Adipocyte (in vitro differentiated cells): ENCODE measurements at regions not wholly inside any gene's neighbourhood (a gene's known extent, or its start where the extent isn't known, plus 50 kb on each side); places are given as distances from the start of the nearest gene placed in this dataset.
A peak's percentile ranks its signal among the peaks of the same experiment; 100 is the strongest.

Experiments
- DNase-seq: peaks from one replicate; pipeline ENCODE4 v3.0.0-alpha.2; 2015; ENCODE audit warnings: low read depth
- H3K27me3 ChIP-seq: replicated peaks from 2 replicates; pipeline ENCODE4 v1.7.0; 2013; ENCODE audit warnings: mild to moderate bottlenecking, low read length, moderate library complexity; ENCODE audit not compliant: control insufficient read depth, insufficient read depth
- H3K36me3 ChIP-seq: 2 replicates; pipeline ENCODE4 v1.7.0; 2013; ENCODE audit warnings: low read length, mild to moderate bottlenecking, moderate library complexity; ENCODE audit not compliant: control insufficient read depth, insufficient read depth, severe bottlenecking
- H3K4me1 ChIP-seq: 2 replicates; pipeline ENCODE4 v1.7.0; 2013; ENCODE audit warnings: mild to moderate bottlenecking, low read length, moderate library complexity; ENCODE audit not compliant: control insufficient read depth, insufficient read depth
- H3K4me3 ChIP-seq: 2 replicates; pipeline ENCODE4 v1.7.0; 2013; ENCODE audit warnings: mild to moderate bottlenecking, low read length, moderate library complexity
- H3K9ac ChIP-seq: 2 replicates; pipeline ENCODE4 v1.7.0; 2013; ENCODE audit warnings: mild to moderate bottlenecking, low read length, moderate library complexity
- H3K9me3 ChIP-seq: 2 replicates; pipeline ENCODE4 v1.7.0; 2013; ENCODE audit warnings: mild to moderate bottlenecking, low read length, moderate library complexity; ENCODE audit not compliant: control insufficient read depth

DNA sequence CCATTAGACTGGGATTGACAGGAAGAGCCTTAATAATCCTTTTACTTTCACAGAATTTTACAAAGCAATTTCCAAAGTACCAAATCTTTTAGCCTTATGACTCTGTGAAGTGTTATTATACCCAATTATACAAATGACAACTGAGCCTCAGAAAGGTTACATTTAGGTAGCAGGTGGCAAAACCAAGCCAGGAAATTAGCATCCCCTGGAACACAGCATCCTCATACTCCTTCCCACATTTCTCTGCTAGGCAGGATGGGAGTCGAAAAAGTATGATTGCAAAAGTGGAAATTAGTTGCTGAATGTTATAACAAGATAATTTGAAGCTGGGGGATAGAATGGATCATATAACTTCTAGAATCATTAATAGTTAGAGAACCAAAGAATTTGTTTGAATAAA, 359.7 kb upstream of the PDGFD start:
- Histone ChIP-seq H3K9me3 (no peaks in the 10 kb centered on the region), H3K27me3 (no peaks in the 10 kb centered on the region), H3K4me3 (no peak overlapping the region), H3K9ac (no peak overlapping the region), H3K36me3 (no peaks in the 10 kb centered on the region), H3K4me1 (peaks cover 13% of the 10 kb centered on the region)
- no peak for DNase-seq

DNA sequence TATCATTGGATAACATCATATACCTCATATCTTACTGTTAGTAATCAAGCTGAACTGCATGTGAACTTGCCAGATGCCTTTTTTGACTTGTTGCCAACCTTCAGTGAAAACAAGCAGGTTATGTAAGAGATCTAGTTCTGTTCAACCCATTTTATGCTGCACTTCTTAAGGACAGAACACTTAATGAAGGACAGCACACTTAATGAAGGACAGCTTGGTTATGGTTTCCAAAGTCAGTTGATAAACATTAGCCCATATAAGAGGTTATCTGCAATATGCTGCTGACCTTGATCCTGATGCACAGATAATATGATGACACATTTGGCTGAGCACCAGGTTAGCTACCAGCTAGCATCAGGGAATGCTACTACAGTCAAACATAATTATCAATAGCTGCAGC, 358.7 kb upstream of the PDGFD start:
- no peaks in the 10 kb centered on the region for H3K36me3 ChIP-seq
- H3K4me3 ChIP-seq, result no peak overlapping the region
- DNase-seq, result no peak
- no peaks in the 10 kb centered on the region for H3K27me3 ChIP-seq
- no peaks in the 10 kb centered on the region for H3K9me3 ChIP-seq
- H3K4me1 ChIP-seq, result peaks cover 13% of the 10 kb centered on the region
- no peak overlapping the region for H3K9ac ChIP-seq

DNA sequence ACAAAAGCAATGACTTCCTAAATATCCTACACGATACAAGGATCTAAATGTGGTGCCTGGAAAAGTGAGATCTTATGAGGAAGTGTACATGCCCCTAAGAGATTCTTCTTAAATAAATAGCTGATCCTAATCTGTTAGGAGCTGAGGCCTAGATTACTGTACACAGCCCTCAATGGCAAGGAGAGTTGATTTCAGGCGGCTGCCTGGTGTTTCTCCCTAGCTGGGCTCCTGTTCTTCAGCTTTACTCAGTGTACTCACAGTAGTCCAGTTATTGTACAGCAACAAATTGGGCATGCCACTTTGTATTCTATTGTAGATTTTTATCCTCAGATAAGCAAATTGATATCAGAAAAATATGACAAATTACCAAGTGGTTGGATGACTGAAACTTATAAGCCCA, 358.2 kb upstream of the PDGFD start:
- Histone ChIP-seq H3K4me3 (no peak overlapping the region), H3K36me3 (no peaks in the 10 kb centered on the region), H3K27me3 (no peaks in the 10 kb centered on the region), H3K9ac (no peak overlapping the region), H3K9me3 (no peaks in the 10 kb centered on the region), H3K4me1 (peaks cover 13% of the 10 kb centered on the region)
- DNase-seq, result no peak

DNA sequence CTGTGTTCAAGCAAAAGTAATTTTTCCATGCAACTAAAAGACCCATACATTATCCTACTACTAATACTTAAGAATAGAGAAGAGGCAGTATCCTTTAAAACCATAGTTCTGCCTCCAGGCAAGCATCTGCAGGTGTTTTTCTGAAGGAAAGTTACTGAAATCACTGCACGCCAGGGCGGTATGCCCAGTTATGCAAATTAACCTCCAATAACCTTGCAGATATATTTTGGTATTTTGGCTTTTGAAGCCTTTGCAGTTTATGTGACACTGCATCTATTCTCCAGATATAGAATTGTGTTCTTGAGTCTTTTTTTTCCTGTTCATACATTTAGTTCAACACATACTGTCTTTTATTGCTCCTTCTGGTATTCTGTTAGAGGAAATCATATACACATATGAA, 346.2 kb upstream of the PDGFD start:
- DNase-seq, result no peak
- Histone ChIP-seq H3K27me3 (no peaks in the 10 kb centered on the region), H3K9me3 (no peaks in the 10 kb centered on the region), H3K4me1 (no peaks in the 10 kb centered on the region), H3K36me3 (no peaks in the 10 kb centered on the region), H3K9ac (no peak overlapping the region), H3K4me3 (no peak overlapping the region)

DNA sequence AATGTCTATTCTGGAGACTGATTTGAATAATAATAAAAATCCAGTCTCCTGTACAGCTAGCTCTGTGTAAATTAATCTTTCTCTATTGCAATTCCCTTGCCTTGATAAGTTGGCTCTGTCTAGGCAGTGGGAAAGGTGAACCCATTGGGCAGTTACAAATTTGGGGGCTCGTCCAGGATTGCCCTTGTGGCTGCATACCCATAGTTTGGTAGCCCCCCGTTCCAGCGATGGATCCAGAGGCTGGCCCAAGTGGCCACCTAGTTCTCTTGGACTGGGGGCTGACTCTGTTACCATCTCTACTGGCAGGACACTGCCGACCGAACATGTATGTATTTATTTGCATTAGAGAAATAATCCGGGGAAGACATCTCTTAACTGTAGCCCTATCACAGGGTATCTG, 326.2 kb upstream of the PDGFD start:
- Histone ChIP-seq H3K9me3 (peaks cover 38% of the 10 kb centered on the region), H3K4me1 (no peaks in the 10 kb centered on the region), H3K27me3 (no peaks in the 10 kb centered on the region), H3K9ac (no peak overlapping the region), H3K36me3 (no peaks in the 10 kb centered on the region), H3K4me3 (no peak overlapping the region)
- no peak for DNase-seq

DNA sequence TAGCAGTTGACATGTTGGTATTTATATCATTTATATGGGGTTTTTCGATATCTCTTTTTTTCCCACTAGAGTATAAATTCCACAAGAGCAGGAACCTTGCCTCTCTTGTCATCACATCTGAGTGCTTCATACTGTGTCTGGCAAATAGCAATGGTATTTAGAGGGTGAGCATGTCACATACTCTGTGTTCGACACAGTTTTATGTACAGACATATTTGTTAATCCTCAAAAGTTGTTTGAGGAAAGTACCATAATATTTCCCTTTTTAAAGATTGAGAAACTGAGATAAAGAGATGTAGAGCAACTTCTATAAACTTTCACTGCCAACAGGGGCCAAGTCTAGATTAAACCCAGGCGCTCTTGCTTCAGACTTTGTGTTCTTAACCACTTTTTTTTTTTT, 324.6 kb upstream of the PDGFD start:
- H3K9me3 ChIP-seq, result peaks cover 37% of the 10 kb centered on the region
- H3K27me3 ChIP-seq, result no peaks in the 10 kb centered on the region
- H3K36me3 ChIP-seq, result no peaks in the 10 kb centered on the region
- DNase-seq, result no peak
- no peaks in the 10 kb centered on the region for H3K4me1 ChIP-seq
- no peak overlapping the region for H3K4me3 ChIP-seq
- no peak overlapping the region for H3K9ac ChIP-seq

DNA sequence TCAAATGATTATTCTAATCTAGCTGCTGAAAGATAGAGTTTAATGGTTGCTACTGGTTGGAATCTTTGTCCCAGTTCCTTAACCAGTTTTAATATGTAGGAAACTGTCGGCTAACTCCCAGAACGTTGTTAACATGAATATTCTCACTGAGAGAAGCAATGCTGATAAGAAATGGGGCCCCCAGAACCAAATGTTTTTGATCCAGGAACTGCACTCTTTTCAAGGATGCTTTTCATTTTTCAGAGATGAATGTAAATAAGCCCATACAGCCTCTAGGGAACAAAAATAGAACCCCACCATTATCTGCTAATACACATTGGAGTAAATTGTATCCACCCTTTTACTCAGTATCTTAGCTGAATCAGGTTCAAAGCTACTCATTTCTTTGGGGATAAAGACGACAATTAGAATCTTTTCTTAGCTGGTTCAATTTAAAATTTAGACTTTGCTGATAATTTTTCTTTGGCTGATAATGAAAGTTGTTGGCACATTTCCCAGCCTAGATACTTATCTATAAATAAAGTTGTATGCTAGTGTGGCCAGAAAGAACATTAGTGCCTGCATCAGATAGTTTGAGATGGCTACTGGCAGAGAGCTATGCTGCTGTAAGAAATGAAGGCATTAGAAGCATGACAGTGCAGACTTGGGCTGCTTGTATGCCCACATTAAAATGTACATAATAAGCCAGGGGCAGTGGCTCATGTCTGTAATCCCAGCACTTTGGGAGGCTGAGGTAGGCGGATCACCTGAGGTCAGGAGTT, 323.3 kb upstream of the PDGFD start:
- peaks cover 37% of the 10 kb centered on the region for H3K9me3 ChIP-seq

DNA sequence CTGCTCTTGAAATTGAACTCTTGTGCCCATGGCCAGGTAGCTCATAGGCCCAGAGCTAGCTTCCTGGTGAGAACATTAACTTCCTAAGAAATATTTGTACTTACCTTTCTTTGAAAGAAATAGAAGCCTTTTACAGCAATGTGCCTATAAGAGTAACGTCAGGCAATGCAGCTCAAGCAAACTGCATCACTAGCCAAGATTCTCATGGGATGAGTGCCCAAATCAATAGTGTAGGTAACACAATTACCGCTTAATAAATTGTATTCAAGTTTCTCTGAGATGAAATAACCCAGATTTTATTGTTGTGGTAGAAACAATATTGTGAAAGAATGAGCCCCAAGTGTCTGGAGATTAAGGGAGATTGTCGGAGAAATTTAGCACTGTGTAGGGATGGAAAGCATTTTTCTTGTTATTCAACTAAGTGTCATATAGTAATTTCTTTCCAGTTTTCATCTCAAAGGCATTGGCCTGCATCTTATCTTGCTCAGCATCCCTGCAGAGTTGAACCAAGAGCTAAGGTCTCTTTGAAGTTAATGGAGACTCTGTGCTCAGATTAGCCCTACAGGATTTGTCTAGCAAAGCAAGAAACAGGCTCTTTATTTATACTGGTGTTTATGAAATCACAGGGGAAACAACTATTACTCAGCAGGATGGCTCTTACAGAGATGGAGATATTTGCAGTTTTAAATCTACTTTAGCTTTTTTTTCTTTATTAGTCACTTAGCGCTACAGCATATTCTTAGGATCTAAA, 321.0 kb upstream of the PDGFD start:
- Histone ChIP-seq H3K4me1 (no peaks in the 10 kb centered on the region), H3K4me3 (no peak overlapping the region), H3K9ac (no peak overlapping the region), H3K27me3 (no peaks in the 10 kb centered on the region), H3K36me3 (no peaks in the 10 kb centered on the region), H3K9me3 (peaks cover 20% of the 10 kb centered on the region)
- DNase-seq, result no peak

More for the DNA sequence above, 323.3 kb upstream of the PDGFD start:
- no peak overlapping the region for H3K4me3 ChIP-seq
- peak; percentile 12 for DNase-seq
- H3K4me1 ChIP-seq, result no peaks in the 10 kb centered on the region
- no peaks in the 10 kb centered on the region for H3K27me3 ChIP-seq
- no peaks in the 10 kb centered on the region for H3K36me3 ChIP-seq
- H3K9ac ChIP-seq, result no peak overlapping the region

DNA sequence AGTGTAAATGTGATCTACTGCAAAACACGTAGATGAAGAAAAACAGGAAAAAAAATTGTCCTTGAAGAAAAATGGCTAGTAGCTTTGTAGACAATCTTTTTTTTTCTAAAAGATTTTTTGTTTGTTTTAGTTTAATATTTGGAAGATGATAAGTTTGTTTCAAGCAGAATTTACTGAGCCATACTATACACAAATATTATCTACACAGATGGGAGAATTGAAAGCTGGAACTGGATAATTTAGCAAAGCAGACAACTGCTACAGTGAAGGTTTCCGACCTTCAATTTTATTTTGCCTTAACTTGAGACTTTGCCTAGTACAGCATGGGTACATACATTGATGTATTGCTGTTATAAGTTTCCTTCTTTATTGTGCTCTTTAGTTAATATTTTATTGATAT, 313.0 kb upstream of the PDGFD start:
- Histone ChIP-seq H3K27me3 (no peaks in the 10 kb centered on the region), H3K4me3 (no peak overlapping the region), H3K9ac (no peak overlapping the region), H3K36me3 (no peaks in the 10 kb centered on the region), H3K4me1 (no peaks in the 10 kb centered on the region), H3K9me3 (no peaks in the 10 kb centered on the region)
- no peak for DNase-seq

DNA sequence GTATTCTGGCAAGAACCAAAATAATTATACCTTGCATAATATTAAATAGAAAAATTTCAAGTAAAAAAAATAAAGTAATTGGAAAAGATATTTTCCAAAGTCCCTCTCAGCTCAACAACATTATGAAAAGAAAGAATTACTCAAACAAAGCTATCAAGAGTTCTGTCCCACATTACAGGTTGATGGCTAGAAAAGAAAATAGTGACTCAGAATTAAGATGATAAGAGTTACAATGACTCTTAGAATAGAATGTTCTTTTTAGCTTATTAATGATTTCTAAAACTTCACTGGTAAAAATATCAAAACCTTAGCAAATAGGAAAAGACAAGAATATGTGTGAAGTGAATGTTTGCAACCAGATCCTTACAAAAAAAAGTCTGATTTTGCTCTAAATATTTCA, 312.5 kb upstream of the PDGFD start:
- no peak for DNase-seq
- Histone ChIP-seq H3K9me3 (no peaks in the 10 kb centered on the region), H3K27me3 (no peaks in the 10 kb centered on the region), H3K4me3 (no peak overlapping the region), H3K9ac (no peak overlapping the region), H3K36me3 (no peaks in the 10 kb centered on the region), H3K4me1 (no peaks in the 10 kb centered on the region)

DNA sequence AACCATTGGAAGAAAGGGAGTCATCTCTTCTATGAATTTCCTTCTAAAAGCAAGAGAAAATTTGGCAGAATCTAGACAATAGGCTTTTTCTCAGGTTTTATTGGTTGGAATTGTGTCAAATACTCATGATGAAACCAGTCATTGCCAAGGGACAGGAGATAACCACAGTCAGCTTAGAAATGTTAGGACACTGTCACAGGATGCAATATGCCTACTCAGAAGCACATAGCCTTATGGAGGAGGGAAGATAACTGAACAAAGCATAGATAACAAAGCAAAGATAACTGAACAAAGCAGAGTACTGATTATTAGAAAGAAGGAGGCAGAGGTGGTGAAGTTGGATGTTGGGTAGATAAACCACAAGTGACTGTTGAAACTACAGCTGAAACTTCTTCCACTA, 303.5 kb upstream of the PDGFD start:
- no peak for DNase-seq
- no peak overlapping the region for H3K9ac ChIP-seq
- H3K4me1 ChIP-seq, result peaks cover 4% of the 10 kb centered on the region
- H3K36me3 ChIP-seq, result no peaks in the 10 kb centered on the region
- H3K9me3 ChIP-seq, result no peaks in the 10 kb centered on the region
- H3K4me3 ChIP-seq, result no peak overlapping the region
- H3K27me3 ChIP-seq, result no peaks in the 10 kb centered on the region
